NB4 (cell line): ENCODE measurements at regions not wholly inside any gene's neighbourhood (a gene's known extent, or its start where the extent isn't known, plus 50 kb on each side); places are given as distances from the start of the nearest gene placed in this dataset.

ENCODE experiments used
- MYC ChIP-seq: IDR thresholded peaks from 2 replicates; pipeline ENCODE4 v1.6.1; 2011; ENCODE audit warnings: low read depth, low read length
- POLR2A ChIP-seq: IDR thresholded peaks from 2 replicates; pipeline ENCODE4 v1.6.1; 2011; ENCODE audit warnings: mild to moderate bottlenecking; ENCODE audit not compliant: insufficient read length; ENCODE audit errors: extremely low read depth
- TF ChIP-seq, protein P1 (sequence below): IDR thresholded peaks from one replicate; pipeline ENCODE4 v1.5.1; 2012; ENCODE audit warnings: low read depth, low read length
- TF ChIP-seq, protein P2 (sequence below): IDR thresholded peaks from 2 replicates; pipeline ENCODE4 v1.6.1; 2011; ENCODE audit warnings: low read depth, low read length

DNA sequence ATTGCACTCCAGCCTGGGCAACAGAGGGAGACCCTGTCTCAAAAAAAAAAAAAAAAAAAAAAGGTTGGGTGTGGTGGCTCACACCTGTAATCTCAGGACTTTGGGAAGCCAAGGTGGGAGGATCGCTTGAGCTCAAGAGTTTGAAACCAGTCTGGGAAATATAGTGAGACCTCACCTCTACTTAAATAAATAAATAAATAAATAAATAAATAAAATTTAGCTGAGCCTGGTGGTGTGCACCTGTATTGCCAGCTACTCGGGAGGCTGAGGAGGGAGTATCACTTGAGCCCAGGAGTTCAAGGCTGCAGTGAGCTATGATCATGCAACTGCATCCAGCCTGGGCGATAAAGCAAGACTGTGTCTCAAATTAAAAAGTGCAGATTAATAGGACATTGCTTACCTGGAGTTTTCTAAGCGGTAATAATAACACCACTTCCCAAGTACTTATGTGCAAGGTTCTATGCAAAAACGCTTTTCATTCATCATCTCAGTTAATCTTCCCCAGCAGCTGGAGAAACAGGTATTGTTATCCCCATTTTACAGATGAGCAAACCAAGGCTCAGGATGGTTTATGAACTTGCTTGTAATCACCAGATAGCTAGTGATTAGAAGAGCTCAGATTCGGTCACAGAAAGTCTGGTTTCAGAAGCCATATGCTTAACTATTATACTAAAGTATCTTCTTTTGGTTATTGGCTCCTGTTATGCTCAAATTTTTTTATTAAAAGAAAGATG is 196.5 kb upstream of the MKLN1 start:
- TF ChIP-seq, protein P1, sequence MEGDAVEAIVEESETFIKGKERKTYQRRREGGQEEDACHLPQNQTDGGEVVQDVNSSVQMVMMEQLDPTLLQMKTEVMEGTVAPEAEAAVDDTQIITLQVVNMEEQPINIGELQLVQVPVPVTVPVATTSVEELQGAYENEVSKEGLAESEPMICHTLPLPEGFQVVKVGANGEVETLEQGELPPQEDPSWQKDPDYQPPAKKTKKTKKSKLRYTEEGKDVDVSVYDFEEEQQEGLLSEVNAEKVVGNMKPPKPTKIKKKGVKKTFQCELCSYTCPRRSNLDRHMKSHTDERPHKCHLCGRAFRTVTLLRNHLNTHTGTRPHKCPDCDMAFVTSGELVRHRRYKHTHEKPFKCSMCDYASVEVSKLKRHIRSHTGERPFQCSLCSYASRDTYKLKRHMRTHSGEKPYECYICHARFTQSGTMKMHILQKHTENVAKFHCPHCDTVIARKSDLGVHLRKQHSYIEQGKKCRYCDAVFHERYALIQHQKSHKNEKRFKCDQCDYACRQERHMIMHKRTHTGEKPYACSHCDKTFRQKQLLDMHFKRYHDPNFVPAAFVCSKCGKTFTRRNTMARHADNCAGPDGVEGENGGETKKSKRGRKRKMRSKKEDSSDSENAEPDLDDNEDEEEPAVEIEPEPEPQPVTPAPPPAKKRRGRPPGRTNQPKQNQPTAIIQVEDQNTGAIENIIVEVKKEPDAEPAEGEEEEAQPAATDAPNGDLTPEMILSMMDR = no peak
- TF ChIP-seq, protein P2, sequence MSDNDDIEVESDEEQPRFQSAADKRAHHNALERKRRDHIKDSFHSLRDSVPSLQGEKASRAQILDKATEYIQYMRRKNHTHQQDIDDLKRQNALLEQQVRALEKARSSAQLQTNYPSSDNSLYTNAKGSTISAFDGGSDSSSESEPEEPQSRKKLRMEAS = no peak
- no peak for TF ChIP-seq POLR2A
- TF ChIP-seq MYC = no peak
